HCT116 (cell line): ENCODE measurements at regions not wholly inside any gene's neighbourhood (a gene's known extent, or its start where the extent isn't known, plus 50 kb on each side); places are given as distances from the start of the nearest gene placed in this dataset.

Source experiments
- ATAC-seq: fragments of 200-7000 bp; cut with Tn5 transposase; 2 replicates; pipeline ENCODE4 v1.9.1; 2020; ENCODE audit warnings: mild to moderate bottlenecking, moderate library complexity
- BruUV-seq: library from RNA; stranded (reverse); fragments of 400-500 nt; replicated peaks from 2 replicates; lab custom pipeline; 2021; lab: Mats Ljungman, UMichigan
- CTCF ChIA-PET: fragments of 300-600 bp; sonication (Branson Sonifier 250); formaldehyde crosslinking; loops from one replicate; lab custom pipeline; 2021; ENCODE audit warnings: antibody characterized with exemption; lab: Charles Lee
- POLR2A ChIA-PET: fragments of 300-600, 350-600 bp; sonication (Branson Sonifier 250); formaldehyde crosslinking; loops from one replicate; lab custom pipeline; 2021; ENCODE audit warnings: antibody characterized with exemption; lab: Charles Lee
- RAD21 ChIA-PET, 2 experiments: fragments of 300-600 bp; sonication (Branson Sonifier 250); formaldehyde crosslinking; loops; one replicate each; lab custom pipeline; 2023; ENCODE audit warnings: low total read pairs in 2 of 2; ENCODE audit not compliant: uncharacterized antibody in 2 of 2, unreplicated experiment in 2 of 2, low non-redundant PET in 1 of 2; lab: Charles Lee
- DNase-seq: peaks from one replicate; pipeline ENCODE4 v3.0.0-alpha.2; 2010; ENCODE audit warnings: low read depth, low spot score
- H2AFZ ChIP-seq: fragments of 200-600 bp; shearing (Covaris generic), sonication (generic); 2 replicates; pipeline ENCODE4 v1.6.1; 2017; ENCODE audit warnings: low read depth, mixed run types, mixed read lengths, antibody characterized with exemption, low read length; ENCODE audit not compliant: poor library complexity, severe bottlenecking
- H3K27ac ChIP-seq: 2 replicates; pipeline ENCODE4 v1.5.1; 2012; ENCODE audit warnings: low read depth, low read length
- H3K27me3 ChIP-seq: fragments of 200-600 bp; sonication (generic); 2 replicates; pipeline ENCODE4 v1.6.1; 2016; ENCODE audit warnings: mixed run types, low read length, mixed read lengths; ENCODE audit not compliant: insufficient read depth
- H3K36me3 ChIP-seq, 2 experiments: fragments of 200-500 bp in 1 of 2; fragments of 200-600 bp in 1 of 2; sonication (Bioruptor generic) in 1 of 2; sonication (generic) in 1 of 2; 2 replicates each; pipeline versions ENCODE4 v1.5.1 to v1.6.1; 2014 to 2016; ENCODE audit warnings: low read length in 2 of 2, inconsistent platforms in 1 of 2, mixed read lengths in 1 of 2, mixed run types in 1 of 2; ENCODE audit not compliant: insufficient read depth in 2 of 2, control insufficient read depth in 1 of 2
- H3K4me1 ChIP-seq, 2 experiments: fragments of 200-600 bp in 1 of 2; sonication (generic) in 1 of 2; 2 replicates each; pipeline versions ENCODE4 v1.5.1 to v1.6.1; 2012 to 2017; ENCODE audit warnings: low read length in 2 of 2, inconsistent platforms in 1 of 2, mild to moderate bottlenecking in 1 of 2, mixed read lengths in 1 of 2, mixed run types in 1 of 2, moderate library complexity in 1 of 2; ENCODE audit not compliant: insufficient read depth in 2 of 2, control insufficient read depth in 1 of 2
- H3K4me2 ChIP-seq: fragments of 200-600 bp; sonication (generic); 2 replicates; pipeline ENCODE4 v1.6.1; 2017; ENCODE audit warnings: mixed run types, low read length, mixed read lengths
- H3K4me3 ChIP-seq, 2 experiments: fragments of 200-600 bp in 1 of 2; sonication (generic) in 1 of 2; replicated peaks in 1 of 2; 2 replicates each; pipeline ENCODE4 v1.5.1; 2011 to 2016; ENCODE audit warnings: low read length in 2 of 2, control low read depth in 1 of 2, low read depth in 1 of 2, mild to moderate bottlenecking in 1 of 2, mixed read lengths in 1 of 2, mixed run types in 1 of 2
- H3K79me2 ChIP-seq: fragments of 200-600 bp; sonication (generic); 2 replicates; pipeline ENCODE4 v1.6.1; 2017; ENCODE audit warnings: mild to moderate bottlenecking, mixed run types, low read length, moderate library complexity, mixed read lengths; ENCODE audit not compliant: insufficient read depth
- H3K9ac ChIP-seq: fragments of 200-600 bp; sonication (generic); 2 replicates; pipeline ENCODE4 v1.6.1; 2016; ENCODE audit warnings: low read length, mixed read lengths
- H3K9me2 ChIP-seq: fragments of 200-600 bp; sonication (generic), shearing (Covaris generic); 2 replicates; pipeline ENCODE4 v1.6.1; 2017; ENCODE audit warnings: mixed run types, mild to moderate bottlenecking, moderate library complexity; ENCODE audit not compliant: insufficient read depth
- H3K9me3 ChIP-seq, 2 experiments: fragments of 200-500 bp in 1 of 2; fragments of 200-600 bp in 1 of 2; sonication (Bioruptor generic) in 1 of 2; sonication (generic) in 1 of 2; 2 replicates each; pipeline ENCODE4 v1.6.1; 2014 to 2017; ENCODE audit warnings: low read length in 2 of 2, mixed read lengths in 2 of 2, inconsistent platforms in 1 of 2, low read depth in 1 of 2, mild to moderate bottlenecking in 1 of 2, mixed run types in 1 of 2, moderate library complexity in 1 of 2; ENCODE audit not compliant: control insufficient read depth in 1 of 2, insufficient read depth in 1 of 2
- H4K20me1 ChIP-seq: fragments of 200-600 bp; sonication (generic), shearing (Covaris generic); 2 replicates; pipeline ENCODE4 v1.6.1; 2017; ENCODE audit warnings: mixed run types, mild to moderate bottlenecking, moderate library complexity; ENCODE audit not compliant: insufficient read depth
- CBX3 ChIP-seq: IDR thresholded peaks from 2 replicates; pipeline ENCODE4 v1.6.1; 2012; ENCODE audit warnings: low read depth
- EGR1 ChIP-seq: IDR thresholded peaks from 2 replicates; pipeline ENCODE4 v1.6.1; 2012; ENCODE audit warnings: low read depth
- ELF1 ChIP-seq: IDR thresholded peaks from 2 replicates; pipeline ENCODE4 v1.6.1; 2012; ENCODE audit warnings: low read depth, borderline replicate concordance
- FOSL1 ChIP-seq: IDR thresholded peaks from 2 replicates; pipeline ENCODE4 v1.6.1; 2012; ENCODE audit warnings: low read depth
- JUND ChIP-seq: IDR thresholded peaks from 2 replicates; pipeline ENCODE4 v1.6.1; 2012
- POLR2A ChIP-seq: IDR thresholded peaks from 2 replicates; pipeline ENCODE4 v1.7.0; 2011; ENCODE audit warnings: borderline replicate concordance; ENCODE audit not compliant: insufficient read depth, insufficient read length; ENCODE audit errors: extremely low read depth
- POLR2AphosphoS5 ChIP-seq: IDR thresholded peaks from 2 replicates; pipeline ENCODE4 v1.6.1; 2011; ENCODE audit warnings: mild to moderate bottlenecking, low read depth, low read length, moderate library complexity
- SIN3A ChIP-seq: IDR thresholded peaks from 2 replicates; pipeline ENCODE4 v1.6.1; 2012; ENCODE audit warnings: low read depth
- SP1 ChIP-seq: IDR thresholded peaks from 2 replicates; pipeline ENCODE4 v1.6.1; 2012; ENCODE audit warnings: low read depth
- TCF7L2 ChIP-seq: IDR thresholded peaks from 2 replicates; pipeline ENCODE4 v1.7.0; 2011; ENCODE audit warnings: borderline replicate concordance, inconsistent platforms; ENCODE audit not compliant: insufficient read depth, insufficient read length; ENCODE audit errors: extremely low read depth
- ZFX ChIP-seq: fragments of 450-650 bp; IDR thresholded peaks from 2 replicates; pipeline ENCODE4 v1.6.1; 2017
- intact Hi-C: fragments of 100-400 bp; cut with micrococcal nuclease; formaldehyde crosslinking; loops from 2 replicates; pipeline ENCODE4 v1.10.0; 2022
- TF ChIP-seq, protein P1 (sequence below): IDR thresholded peaks from 2 replicates; pipeline ENCODE4 v1.6.1; 2012; ENCODE audit warnings: low read depth
- TF ChIP-seq, protein P2 (sequence below): IDR thresholded peaks from 2 replicates; pipeline ENCODE4 v1.6.1; 2012
- TF ChIP-seq, protein P3 (sequence below): IDR thresholded peaks from 2 replicates; pipeline ENCODE4 v1.6.1; 2011; ENCODE audit warnings: mild to moderate bottlenecking, low read length, moderate library complexity; ENCODE audit not compliant: insufficient replicate concordance; ENCODE audit errors: extremely low read depth
- TF ChIP-seq, protein P4 (sequence below): IDR thresholded peaks from 2 replicates; pipeline ENCODE4 v1.6.1; 2012

DNA sequence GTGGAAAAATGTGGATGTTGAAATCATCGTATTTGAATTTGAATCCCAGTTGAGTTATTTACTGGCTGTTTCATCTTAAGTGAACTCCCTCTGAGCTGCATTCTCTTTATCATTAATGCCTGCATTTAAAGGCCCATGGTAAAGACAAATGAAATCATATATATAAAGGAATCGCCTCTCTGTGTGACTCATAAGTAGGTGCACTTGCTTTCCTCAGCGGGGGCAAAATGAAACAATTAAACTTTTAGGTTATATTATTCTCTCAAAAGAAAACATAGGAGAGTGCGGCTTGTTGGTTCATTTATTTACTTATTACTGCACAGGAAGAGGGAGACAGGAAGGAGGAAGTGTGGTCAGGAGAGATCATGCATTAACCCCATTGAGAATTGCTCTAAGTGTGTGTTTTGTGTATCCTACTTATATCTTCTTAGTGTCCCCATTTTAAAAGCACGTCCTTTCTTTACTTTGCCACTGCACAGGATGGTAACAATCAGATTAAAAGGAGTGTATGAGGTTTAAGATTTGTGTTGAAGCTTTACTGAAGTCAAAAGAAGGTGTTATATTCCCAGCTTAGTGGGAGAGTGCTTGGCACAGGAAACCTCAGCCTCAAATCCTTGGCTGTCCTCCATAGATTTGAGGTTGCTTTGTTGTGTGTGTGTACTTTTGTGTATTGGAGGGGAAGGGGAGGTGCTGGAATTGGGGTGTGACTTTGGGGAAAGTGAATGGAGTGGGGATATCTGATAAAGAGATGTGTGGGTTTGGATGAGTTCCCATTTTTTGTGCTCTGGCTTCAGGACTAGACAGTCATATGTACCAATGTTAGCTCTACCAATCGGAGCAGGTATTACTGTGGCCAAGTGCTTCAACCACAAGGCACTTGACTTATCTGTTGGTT lies 595.8 kb upstream of the NR2F2 start:
- Histone ChIP-seq H2AFZ (no peak overlapping the region), H3K9me3 (no peaks in the 10 kb centered on the region), H3K4me3 (no peak overlapping the region), H3K9ac (no peak overlapping the region), H4K20me1 (no peaks in the 10 kb centered on the region), H3K27me3 (no peaks in the 10 kb centered on the region), H3K36me3 (no peaks in the 10 kb centered on the region), H3K4me1 (no peaks in the 10 kb centered on the region), H3K27ac (no peak overlapping the region), H3K79me2 (no peaks in the 10 kb centered on the region), H3K4me2 (no peak overlapping the region), H3K9me2 (no peaks in the 10 kb centered on the region)
- BruUV-seq: no TSS peak
- ChIA-PET CTCF (no interaction called here), RAD21 (no interaction called here), POLR2A (no interaction called here)
- DNase-seq: no peak
- TF ChIP-seq POLR2A (no peak), POLR2AphosphoS5 (no peak), JUND (no peak), EGR1 (no peak), ZFX (no peak), TCF7L2 (no peak), FOSL1 (no peak), SP1 (no peak), ELF1 (no peak), CBX3 (no peak), SIN3A (no peak)
- TF ChIP-seq, protein P1, sequence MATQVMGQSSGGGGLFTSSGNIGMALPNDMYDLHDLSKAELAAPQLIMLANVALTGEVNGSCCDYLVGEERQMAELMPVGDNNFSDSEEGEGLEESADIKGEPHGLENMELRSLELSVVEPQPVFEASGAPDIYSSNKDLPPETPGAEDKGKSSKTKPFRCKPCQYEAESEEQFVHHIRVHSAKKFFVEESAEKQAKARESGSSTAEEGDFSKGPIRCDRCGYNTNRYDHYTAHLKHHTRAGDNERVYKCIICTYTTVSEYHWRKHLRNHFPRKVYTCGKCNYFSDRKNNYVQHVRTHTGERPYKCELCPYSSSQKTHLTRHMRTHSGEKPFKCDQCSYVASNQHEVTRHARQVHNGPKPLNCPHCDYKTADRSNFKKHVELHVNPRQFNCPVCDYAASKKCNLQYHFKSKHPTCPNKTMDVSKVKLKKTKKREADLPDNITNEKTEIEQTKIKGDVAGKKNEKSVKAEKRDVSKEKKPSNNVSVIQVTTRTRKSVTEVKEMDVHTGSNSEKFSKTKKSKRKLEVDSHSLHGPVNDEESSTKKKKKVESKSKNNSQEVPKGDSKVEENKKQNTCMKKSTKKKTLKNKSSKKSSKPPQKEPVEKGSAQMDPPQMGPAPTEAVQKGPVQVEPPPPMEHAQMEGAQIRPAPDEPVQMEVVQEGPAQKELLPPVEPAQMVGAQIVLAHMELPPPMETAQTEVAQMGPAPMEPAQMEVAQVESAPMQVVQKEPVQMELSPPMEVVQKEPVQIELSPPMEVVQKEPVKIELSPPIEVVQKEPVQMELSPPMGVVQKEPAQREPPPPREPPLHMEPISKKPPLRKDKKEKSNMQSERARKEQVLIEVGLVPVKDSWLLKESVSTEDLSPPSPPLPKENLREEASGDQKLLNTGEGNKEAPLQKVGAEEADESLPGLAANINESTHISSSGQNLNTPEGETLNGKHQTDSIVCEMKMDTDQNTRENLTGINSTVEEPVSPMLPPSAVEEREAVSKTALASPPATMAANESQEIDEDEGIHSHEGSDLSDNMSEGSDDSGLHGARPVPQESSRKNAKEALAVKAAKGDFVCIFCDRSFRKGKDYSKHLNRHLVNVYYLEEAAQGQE: no peak
- TF ChIP-seq, protein P2, sequence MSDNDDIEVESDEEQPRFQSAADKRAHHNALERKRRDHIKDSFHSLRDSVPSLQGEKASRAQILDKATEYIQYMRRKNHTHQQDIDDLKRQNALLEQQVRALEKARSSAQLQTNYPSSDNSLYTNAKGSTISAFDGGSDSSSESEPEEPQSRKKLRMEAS: no peak
- TF ChIP-seq, protein P3, sequence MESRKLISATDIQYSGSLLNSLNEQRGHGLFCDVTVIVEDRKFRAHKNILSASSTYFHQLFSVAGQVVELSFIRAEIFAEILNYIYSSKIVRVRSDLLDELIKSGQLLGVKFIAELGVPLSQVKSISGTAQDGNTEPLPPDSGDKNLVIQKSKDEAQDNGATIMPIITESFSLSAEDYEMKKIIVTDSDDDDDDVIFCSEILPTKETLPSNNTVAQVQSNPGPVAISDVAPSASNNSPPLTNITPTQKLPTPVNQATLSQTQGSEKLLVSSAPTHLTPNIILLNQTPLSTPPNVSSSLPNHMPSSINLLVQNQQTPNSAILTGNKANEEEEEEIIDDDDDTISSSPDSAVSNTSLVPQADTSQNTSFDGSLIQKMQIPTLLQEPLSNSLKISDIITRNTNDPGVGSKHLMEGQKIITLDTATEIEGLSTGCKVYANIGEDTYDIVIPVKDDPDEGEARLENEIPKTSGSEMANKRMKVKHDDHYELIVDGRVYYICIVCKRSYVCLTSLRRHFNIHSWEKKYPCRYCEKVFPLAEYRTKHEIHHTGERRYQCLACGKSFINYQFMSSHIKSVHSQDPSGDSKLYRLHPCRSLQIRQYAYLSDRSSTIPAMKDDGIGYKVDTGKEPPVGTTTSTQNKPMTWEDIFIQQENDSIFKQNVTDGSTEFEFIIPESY: no peak
- TF ChIP-seq, protein P4, sequence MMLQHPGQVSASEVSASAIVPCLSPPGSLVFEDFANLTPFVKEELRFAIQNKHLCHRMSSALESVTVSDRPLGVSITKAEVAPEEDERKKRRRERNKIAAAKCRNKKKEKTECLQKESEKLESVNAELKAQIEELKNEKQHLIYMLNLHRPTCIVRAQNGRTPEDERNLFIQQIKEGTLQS: no peak
- intact Hi-C loops: no loop called here
- ATAC-seq: no peak
